Psoas muscle (tissue), 7 donors: ENCODE measurements at regions not wholly inside any gene's neighbourhood (a gene's known extent, or its start where the extent isn't known, plus 50 kb on each side); places are given as distances from the start of the nearest gene placed in this dataset.

Experiments
- ATAC-seq, 4 donors: fragments of 200-7000 bp; cut with Tn5 transposase; one replicate each; pipeline ENCODE4 v1.9.1; 2020; ENCODE audit warnings: moderate library complexity in 3 of 4, mild to moderate bottlenecking in 2 of 4
- DNase-seq, 2 donors: peaks; one replicate each; pipeline ENCODE4 v3.0.0-alpha.2; 2020
- H3K27ac ChIP-seq: fragments of 200-600 bp; one replicate; pipeline ENCODE4 v1.8.0; 2022
- H3K27me3 ChIP-seq, 3 donors: fragments of 200-600 bp in 1 of 3; one replicate each; pipeline versions ENCODE4 v1.6.1 to v1.8.0; 2013 to 2022; ENCODE audit warnings: low read length in 2 of 3, mild to moderate bottlenecking in 2 of 3, moderate library complexity in 1 of 3; ENCODE audit not compliant: insufficient read depth in 3 of 3
- H3K36me3 ChIP-seq, 2 donors: fragments of 200-600 bp in 1 of 2; one replicate each; pipeline versions ENCODE4 v1.6.1 to v1.8.0; 2013 to 2022; ENCODE audit warnings: low read depth in 1 of 2, mild to moderate bottlenecking in 1 of 2, moderate library complexity in 1 of 2; ENCODE audit not compliant: insufficient read depth in 1 of 2
- H3K4me1 ChIP-seq: fragments of 200-600 bp; one replicate; pipeline ENCODE4 v1.8.0; 2022
- H3K4me3 ChIP-seq: fragments of 200-600 bp; one replicate; pipeline ENCODE4 v1.8.0; 2022; ENCODE audit warnings: mild to moderate bottlenecking
- H3K9me3 ChIP-seq: fragments of 200-600 bp; one replicate; pipeline ENCODE4 v1.8.0; 2022
- WGBS, 3 donors: extraction: QIAGEN DNeasy Blood & Tissue Kit; methylation state at CpG; one replicate each; pipeline versions ENCODE4 v1.1.6 to v1.1.7; 2013; 5-methylcytosine and 5-hydroxymethylcytosine counted together
- intact Hi-C, 2 donors: fragments of 100-400 bp; cut with DNase I; formaldehyde crosslinking; loops; one replicate each; pipeline versions ENCODE4 v1.11.0 to v1.14.2; 2022
- TF ChIP-seq, protein P1 (sequence below): fragments of 200-600 bp; IDR thresholded peaks from one replicate; pipeline ENCODE4 v1.8.0; 2022; ENCODE audit warnings: antibody characterized with exemption
- donor health status: healthy with polysubstance abuse.
- donor health status: DM: no; HTN: no; CAD: no; lungs with moderate emphysema.
- donor health status: Bipolar disorder and iron deficiency.
- donor health status: healthy.
- donor health status: DM: yes; HTN: yes; CAD: no.
- donor health status: DM: no; HTN: no; CAD: no.
- donor health status: DM: yes; HTN: yes; CAD: no.

- no peak for DNase-seq
- Histone ChIP-seq H3K4me3 (no peak overlapping the region), H3K27ac (no peak overlapping the region), H3K27me3 (no peaks in the 10 kb centered on the region), H3K9me3 (no peaks in the 10 kb centered on the region), H3K36me3 (no peaks in the 10 kb centered on the region), H3K4me1 (no peaks in the 10 kb centered on the region)
- ATAC-seq, result no peak
- WGBS, 3 donors, result 17 to 20% (median 18%) methylated on average over 4 of the region's 4 CpGs
- intact Hi-C loops, result no loop called here
- TF ChIP-seq, protein P1, sequence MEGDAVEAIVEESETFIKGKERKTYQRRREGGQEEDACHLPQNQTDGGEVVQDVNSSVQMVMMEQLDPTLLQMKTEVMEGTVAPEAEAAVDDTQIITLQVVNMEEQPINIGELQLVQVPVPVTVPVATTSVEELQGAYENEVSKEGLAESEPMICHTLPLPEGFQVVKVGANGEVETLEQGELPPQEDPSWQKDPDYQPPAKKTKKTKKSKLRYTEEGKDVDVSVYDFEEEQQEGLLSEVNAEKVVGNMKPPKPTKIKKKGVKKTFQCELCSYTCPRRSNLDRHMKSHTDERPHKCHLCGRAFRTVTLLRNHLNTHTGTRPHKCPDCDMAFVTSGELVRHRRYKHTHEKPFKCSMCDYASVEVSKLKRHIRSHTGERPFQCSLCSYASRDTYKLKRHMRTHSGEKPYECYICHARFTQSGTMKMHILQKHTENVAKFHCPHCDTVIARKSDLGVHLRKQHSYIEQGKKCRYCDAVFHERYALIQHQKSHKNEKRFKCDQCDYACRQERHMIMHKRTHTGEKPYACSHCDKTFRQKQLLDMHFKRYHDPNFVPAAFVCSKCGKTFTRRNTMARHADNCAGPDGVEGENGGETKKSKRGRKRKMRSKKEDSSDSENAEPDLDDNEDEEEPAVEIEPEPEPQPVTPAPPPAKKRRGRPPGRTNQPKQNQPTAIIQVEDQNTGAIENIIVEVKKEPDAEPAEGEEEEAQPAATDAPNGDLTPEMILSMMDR, result no peak
These were observed 1653.5 kb upstream of the AGA start for GRCh38 chr4:179095585-179096221.

DNA sequence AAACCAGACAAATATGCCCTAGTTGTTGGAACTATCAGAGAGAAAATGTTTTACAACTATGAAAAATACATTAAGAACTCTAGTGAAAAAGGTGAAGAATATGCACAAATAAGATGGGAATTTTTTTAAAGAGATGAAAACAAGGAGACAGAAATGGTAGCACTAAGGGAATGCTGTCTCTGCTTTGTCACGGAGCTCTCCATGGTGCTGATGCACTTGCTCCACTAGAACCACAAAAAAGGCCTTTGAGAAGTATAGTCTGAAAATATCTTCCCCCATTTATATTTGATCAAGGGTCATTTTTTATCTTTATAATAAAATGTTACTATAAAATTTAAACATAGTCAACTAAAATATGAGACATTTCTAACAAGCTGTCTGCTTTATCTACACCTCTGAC is 1655.5 kb upstream of the AGA start:
- Histone ChIP-seq H3K36me3 (no peaks in the 10 kb centered on the region), H3K27me3 (no peaks in the 10 kb centered on the region), H3K4me1 (no peaks in the 10 kb centered on the region), H3K27ac (no peak overlapping the region), H3K9me3 (no peaks in the 10 kb centered on the region), H3K4me3 (no peak overlapping the region)
- no peak for ATAC-seq
- TF ChIP-seq, protein P1, result no peak
- DNase-seq, result no peak
- 0 to 4% (median 3%) methylated on average over 1 of the region's 1 CpG for WGBS, 3 donors
- intact Hi-C loops, result no loop called here

DNA sequence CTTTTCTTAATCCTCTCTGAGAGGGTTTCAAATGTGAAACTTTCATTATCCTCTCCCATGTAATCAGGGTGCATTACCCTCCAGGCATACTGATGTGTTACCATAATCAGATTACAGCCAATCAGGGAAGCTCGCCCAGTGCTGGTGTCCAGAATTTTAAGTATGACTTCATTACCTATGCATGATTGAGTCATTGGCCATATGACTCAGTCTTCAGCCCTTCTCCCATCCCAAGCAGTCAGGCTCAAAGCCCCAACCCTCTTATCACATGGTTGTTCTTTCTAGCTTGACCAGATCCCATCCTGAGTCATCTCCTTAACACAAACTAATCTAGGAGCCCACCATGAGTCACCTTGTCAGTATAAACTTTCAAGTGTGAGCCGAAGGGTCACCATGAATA is 1668.1 kb upstream of the AGA start:
- ATAC-seq, result no peak
- H3K36me3 ChIP-seq, result no peaks in the 10 kb centered on the region
- no peaks in the 10 kb centered on the region for H3K4me1 ChIP-seq
- intact Hi-C loops, result no loop called here
- TF ChIP-seq, protein P1, result no peak
- no peaks in the 10 kb centered on the region for H3K27me3 ChIP-seq
- WGBS, 3 donors, result 79 to 91% (median 83%) methylated on average over 2 of the region's 2 CpGs
- no peak overlapping the region for H3K4me3 ChIP-seq
- no peak for DNase-seq
- H3K9me3 ChIP-seq, result no peaks in the 10 kb centered on the region
- no peak overlapping the region for H3K27ac ChIP-seq

- no peak for ATAC-seq
- Histone ChIP-seq H3K27ac (no peak overlapping the region), H3K9me3 (no peaks in the 10 kb centered on the region), H3K4me1 (no peaks in the 10 kb centered on the region), H3K36me3 (no peaks in the 10 kb centered on the region), H3K4me3 (no peak overlapping the region), H3K27me3 (no peaks in the 10 kb centered on the region)
- intact Hi-C loops, result no loop called here
- 86 to 87% (median 87%) methylated on average over 2 of the region's 2 CpGs for WGBS, 3 donors
- TF ChIP-seq, protein P1, result no peak
- DNase-seq, result no peak
These were observed 1668.6 kb upstream of the AGA start for GRCh38 chr4:179110816-179111215.
